Activated T-cell treated with anti-CD3 and anti-CD28 coated beads for 4 hours (primary cell): ENCODE measurements at regions not wholly inside any gene's neighbourhood (a gene's known extent, or its start where the extent isn't known, plus 50 kb on each side); places are given as distances from the start of the nearest gene placed in this dataset.
A peak's percentile ranks its signal among the peaks of the same experiment; 100 is the strongest.
"Not testable (repeated sequence)": the region's sequence is repeated elsewhere in the genome, so short reads cannot be mapped to it uniquely, and the experiment has no call there.

Experiments used
- DNase-seq: peaks from one replicate; pipeline ENCODE4 v3.0.0-alpha.2; 2020

GRCh38 chr6:90463359-90463758 is 123.5 kb downstream of the MAP3K7 start:
- no peak for DNase-seq

- DNase-seq = no peak
Measured at GRCh38 chr6:90462102-90462501, 124.8 kb downstream of the MAP3K7 start.

GRCh38 chr6:90461383-90461782 is 125.5 kb downstream of the MAP3K7 start:
- no peak for DNase-seq

GRCh38 chr6:90460051-90460450 is 126.8 kb downstream of the MAP3K7 start:
- DNase-seq = no peak

GRCh38 chr6:90459225-90459758 is 127.6 kb downstream of the MAP3K7 start:
- DNase-seq = no peak

GRCh38 chr6:90458353-90459224 is 128.3 kb downstream of the MAP3K7 start:
- peak; percentile 61 for DNase-seq

GRCh38 chr6:90457867-90458259 is 129.0 kb downstream of the MAP3K7 start:
- DNase-seq = no peak

- DNase-seq = not testable (repeated sequence)
Measured at GRCh38 chr6:90456997-90457866, 129.6 kb downstream of the MAP3K7 start.

GRCh38 chr6:90456001-90456400 is 130.9 kb downstream of the MAP3K7 start:
- DNase-seq = no peak

- DNase-seq = no peak
Measured at GRCh38 chr6:90454836-90455427, 131.9 kb downstream of the MAP3K7 start.

GRCh38 chr6:90450268-90450953 is 136.5 kb downstream of the MAP3K7 start:
- no peak for DNase-seq

- no peak for DNase-seq
Measured at GRCh38 chr6:90449311-90449710, 137.6 kb downstream of the MAP3K7 start.

GRCh38 chr6:90448836-90449235 is 138.0 kb downstream of the MAP3K7 start:
- no peak for DNase-seq

- no peak for DNase-seq
Measured at GRCh38 chr6:90446164-90446563, 140.7 kb downstream of the MAP3K7 start.

GRCh38 chr6:90445533-90446108 is 141.3 kb downstream of the MAP3K7 start:
- no peak for DNase-seq

- no peak for DNase-seq
Measured at GRCh38 chr6:90444160-90444714, 142.6 kb downstream of the MAP3K7 start.

GRCh38 chr6:90442366-90442765 is 144.5 kb downstream of the MAP3K7 start:
- no peak for DNase-seq

GRCh38 chr6:90440586-90441283 is 144.1 kb upstream of the BACH2 start:
- DNase-seq = no peak

- DNase-seq = no peak
Measured at GRCh38 chr6:90439586-90439985, 142.9 kb upstream of the BACH2 start.

GRCh38 chr6:90436403-90436802 is 139.8 kb upstream of the BACH2 start:
- no peak for DNase-seq

GRCh38 chr6:90435207-90435899 is 138.7 kb upstream of the BACH2 start:
- no peak for DNase-seq
